Esophagus muscularis mucosa (tissue), 3 donors: ENCODE measurements at regions not wholly inside any gene's neighbourhood (a gene's known extent, or its start where the extent isn't known, plus 50 kb on each side); places are given as distances from the start of the nearest gene placed in this dataset.

Source experiments
- CTCF ChIP-seq, 3 experiments: fragments of 200-600 bp in 2 of 3; fragments of 450-650 bp in 1 of 3; sonication (generic) in 2 of 3; IDR thresholded peaks; one replicate each; pipeline ENCODE4 v1.5.1; 2017 to 2019; ENCODE audit warnings: antibody characterized with exemption in 3 of 3, mild to moderate bottlenecking in 2 of 3, moderate library complexity in 1 of 3
- POLR2A ChIP-seq: fragments of 450-650 bp; IDR thresholded peaks from one replicate; pipeline ENCODE4 v1.6.1; 2017; ENCODE audit warnings: antibody characterized with exemption, moderate library complexity, mild to moderate bottlenecking, low read depth
- POLR2AphosphoS5 ChIP-seq, 2 donors: sonication (generic); formaldehyde crosslinking; IDR thresholded peaks; one replicate each; pipeline ENCODE4 v1.6.1; 2017; ENCODE audit warnings: antibody characterized with exemption in 2 of 2

- TF ChIP-seq POLR2AphosphoS5 (IDR thresholded peaks at IDR 0.05) (no peak), POLR2A (no peak), CTCF (IDR thresholded peaks at IDR 0.05) (no peak)
Measured at GRCh38 chr2:136482966-136483365, 282.4 kb upstream of the THSD7B start.
